HG02571 (cell line): ENCODE measurements at regions not wholly inside any gene's neighbourhood (a gene's known extent, or its start where the extent isn't known, plus 50 kb on each side); places are given as distances from the start of the nearest gene placed in this dataset.
"Not testable (repeated sequence)": the region's sequence is repeated elsewhere in the genome, so short reads cannot be mapped to it uniquely, and the experiment has no call there.

Experiments
- ATAC-seq: cut with Tn5 transposase; IDR thresholded peaks from one replicate; pipeline ENCODE4 v1.9.1; 2021; ENCODE audit warnings: mild to moderate bottlenecking, moderate library complexity; ENCODE audit not compliant: unreplicated experiment

DNA sequence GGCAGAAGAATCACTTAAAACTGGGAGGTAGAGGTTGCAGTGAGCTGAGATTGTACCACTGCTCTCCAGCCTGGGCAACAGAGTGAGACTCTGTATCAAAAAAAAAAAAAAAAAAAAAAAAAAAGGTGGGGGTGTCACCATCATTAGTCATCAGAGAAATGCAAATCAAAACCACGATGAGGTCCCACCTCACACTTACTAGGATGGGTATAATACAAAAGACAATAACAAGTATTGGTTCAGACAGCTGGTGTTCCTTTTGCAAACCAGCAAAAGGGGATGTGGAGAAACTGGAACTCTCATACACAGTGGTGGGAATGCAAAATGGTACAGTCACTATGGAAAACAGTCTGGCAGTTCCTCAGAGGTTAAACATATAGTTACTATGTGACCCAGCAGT is 78.7 kb upstream of the TSC22D2 start:
- no peak for ATAC-seq

- no peak for ATAC-seq
These were observed 79.5 kb upstream of the TSC22D2 start for GRCh38 chr3:150328654-150329040.

GRCh38 chr3:150327678-150328653 is 80.1 kb upstream of the TSC22D2 start:
- no peak for ATAC-seq

- no peak for ATAC-seq
These were observed 83.3 kb upstream of the TSC22D2 start for GRCh38 chr3:150324788-150325187.

DNA sequence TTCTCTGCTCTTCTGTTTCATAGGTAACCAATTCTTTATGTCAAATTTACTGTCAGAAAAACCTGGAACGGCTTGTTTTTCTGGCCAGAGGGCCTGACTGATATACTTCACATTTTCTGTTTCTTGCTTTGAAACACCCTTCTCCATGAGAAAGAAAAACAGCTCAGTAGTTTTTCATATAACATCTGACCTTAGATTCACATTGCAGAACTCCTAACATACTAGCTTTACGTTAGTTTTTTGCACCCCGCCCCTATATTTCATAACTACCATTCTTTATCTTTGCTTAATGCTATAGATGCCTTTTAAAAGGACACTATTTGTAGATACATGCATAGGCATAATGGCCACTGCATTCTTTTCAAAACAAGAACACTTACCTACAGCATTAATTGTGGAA is 83.9 kb upstream of the TSC22D2 start:
- ATAC-seq: no peak

DNA sequence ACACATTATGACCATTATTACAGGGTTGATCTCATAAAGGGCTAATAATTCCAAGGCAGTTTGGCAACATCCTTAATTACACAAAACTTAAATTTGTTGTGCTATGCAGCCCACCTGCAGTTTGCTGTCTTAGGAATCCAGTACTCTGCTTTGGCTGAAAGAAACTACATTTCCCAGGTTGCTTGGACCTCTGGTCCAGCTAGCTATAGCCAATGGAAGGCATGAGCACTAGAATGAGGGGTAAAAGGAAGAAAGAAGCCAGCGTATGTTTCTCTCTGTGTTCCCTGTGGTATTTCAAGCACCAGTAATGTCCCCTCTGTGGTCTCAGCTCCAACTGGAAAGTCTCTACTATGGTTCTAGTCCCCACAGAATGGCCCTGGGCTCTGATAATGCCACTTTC is 84.3 kb upstream of the TSC22D2 start:
- no peak for ATAC-seq

- ATAC-seq: not testable (repeated sequence)
These were observed 85.0 kb upstream of the TSC22D2 start for GRCh38 chr3:150323091-150323490.

DNA sequence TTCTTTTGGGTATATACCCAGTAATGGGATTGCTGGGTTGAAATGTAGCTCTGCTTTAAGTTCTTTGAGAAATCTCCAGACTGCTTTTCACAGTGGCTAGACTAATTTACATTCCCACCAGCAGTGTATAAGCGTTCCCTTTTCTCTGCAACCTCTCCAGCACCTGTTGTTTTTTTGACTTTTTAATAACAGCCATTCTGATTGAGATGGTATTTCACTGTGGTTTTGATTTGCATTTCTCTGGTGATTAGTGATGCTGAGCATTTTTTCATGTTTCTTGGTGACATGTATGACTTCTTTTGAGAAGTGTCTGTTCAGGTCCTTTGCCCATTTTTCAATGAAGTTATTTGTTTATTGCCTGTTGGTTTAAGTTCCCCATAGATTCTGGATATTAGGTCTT is 87.1 kb upstream of the TSC22D2 start:
- ATAC-seq: not testable (repeated sequence)

DNA sequence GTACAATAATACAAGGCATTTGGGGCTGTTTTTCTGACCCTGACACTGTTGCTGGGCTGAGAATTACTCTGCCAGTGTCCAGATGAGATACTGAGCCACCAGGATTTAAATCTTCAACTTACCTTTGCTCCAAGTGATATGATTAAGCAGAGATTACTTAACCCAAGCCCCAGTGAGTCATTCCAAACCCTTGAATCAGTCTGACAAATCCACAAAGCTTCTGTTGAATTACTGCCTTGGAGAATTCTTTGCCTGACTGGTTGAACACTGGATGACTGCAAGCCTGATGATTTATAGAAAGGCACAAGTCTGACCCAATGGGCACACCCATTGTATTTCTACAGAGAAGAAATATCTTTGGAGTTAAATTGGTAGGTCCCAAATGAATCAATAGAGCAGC is 88.2 kb upstream of the TSC22D2 start:
- no peak for ATAC-seq

DNA sequence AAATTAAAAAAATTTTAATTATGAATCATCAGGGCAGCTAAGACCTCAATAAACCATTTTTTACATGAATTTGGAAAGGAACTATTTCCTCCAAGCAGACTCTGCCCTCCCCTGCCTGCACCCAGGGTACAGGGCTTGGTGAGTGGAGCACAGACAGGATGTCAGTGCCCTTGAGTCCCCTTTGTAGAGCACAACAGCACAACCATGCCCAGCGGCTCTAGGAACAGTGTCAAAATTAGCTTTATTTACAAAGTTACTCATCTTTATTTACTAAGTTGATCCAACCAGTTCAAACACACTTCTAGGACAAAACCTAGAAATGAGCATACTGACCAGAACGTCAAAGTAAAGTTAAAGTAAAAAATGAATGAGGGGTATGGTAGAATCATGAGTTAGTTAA is 90.6 kb upstream of the TSC22D2 start:
- ATAC-seq: no peak

DNA sequence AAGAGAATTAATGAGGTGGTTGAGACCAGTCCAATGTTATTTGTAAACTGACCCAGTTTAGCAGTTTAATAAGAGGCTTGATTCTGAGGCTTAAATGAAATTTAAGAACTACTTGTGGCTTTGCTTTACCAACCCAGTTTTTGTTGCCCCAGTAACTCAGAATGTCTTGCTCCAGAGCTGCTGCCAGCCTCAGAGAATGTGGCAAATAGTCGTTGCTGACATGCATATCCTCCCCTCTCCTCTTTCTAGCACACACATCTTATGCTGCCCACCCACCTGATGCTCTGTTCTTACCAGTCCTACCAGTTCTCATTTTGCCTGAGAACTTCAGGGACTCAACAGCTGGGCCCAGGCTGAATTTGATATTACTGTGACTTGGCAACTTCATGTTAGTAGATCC is 92.4 kb upstream of the TSC22D2 start:
- no peak for ATAC-seq

DNA sequence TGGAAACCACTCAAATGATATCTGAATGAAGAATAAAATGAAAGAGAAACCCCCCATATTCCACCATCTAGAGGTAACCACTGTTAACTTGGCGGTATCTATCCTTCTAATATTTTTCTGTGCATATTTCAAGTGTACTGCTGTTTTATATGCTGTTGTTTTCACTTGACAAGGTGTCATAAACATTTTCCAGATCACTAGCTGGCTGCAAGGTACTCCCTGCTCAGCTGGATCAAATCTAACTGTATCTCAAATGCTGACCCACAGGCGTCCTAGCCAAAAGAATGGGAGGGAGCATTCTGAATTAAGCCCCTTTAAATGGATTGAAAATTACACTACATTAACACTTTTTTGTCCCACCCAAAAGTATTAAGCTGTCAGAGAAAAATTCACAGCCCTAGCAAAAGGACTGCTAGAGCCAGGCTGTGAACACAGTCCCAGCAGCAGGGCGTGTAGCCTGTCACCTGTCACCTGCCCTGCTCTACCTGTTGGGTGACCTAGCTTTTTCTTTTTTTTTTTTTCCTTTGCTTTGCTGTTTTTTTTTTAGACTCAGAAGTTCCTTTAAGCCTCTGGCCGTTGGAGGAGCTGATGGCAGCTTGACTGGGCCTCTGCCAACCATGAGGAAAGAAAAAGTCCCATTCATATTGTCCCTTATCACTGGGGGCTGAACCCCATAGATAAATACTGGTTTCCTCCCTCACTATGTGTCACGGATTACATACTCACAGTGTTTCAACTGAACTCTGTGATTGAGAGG is 93.7 kb upstream of the TSC22D2 start:
- no peak for ATAC-seq

- ATAC-seq: no peak
These were observed 96.0 kb upstream of the TSC22D2 start for GRCh38 chr3:150312018-150312657.

- ATAC-seq: no peak
These were observed 96.9 kb upstream of the TSC22D2 start for GRCh38 chr3:150311156-150311555.

DNA sequence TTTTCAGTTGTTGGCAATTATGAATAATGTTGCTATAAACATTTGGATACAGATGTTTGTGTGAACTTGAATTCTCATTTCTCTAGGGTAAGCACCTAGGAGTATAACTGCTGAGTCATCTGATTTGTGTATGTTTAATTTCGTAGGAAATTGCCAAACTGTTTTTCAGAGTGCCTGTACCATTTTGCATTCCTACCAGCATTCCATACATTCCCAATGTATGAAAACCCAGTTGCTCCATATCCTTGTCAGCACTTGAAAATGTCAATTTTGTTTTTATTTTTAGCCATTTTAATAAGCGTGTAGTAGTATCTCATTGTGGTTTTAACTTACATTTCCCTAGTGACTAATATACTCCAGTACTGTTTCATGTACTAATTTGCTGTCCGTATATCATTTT is 98.5 kb upstream of the TSC22D2 start:
- no peak for ATAC-seq

DNA sequence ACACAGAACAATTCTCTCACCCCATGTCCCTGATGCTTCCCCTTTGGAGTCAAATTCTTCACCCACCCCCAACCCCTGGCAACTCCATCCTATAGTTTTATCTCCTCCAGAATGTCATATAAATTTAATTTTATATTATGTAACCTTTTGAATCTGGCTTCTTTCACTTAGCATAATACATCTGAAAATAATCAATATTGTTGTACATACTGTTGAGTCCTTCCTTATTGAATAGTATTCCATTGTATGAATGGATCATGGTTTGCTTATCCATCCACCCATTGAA is 98.9 kb upstream of the TSC22D2 start:
- ATAC-seq: no peak

DNA sequence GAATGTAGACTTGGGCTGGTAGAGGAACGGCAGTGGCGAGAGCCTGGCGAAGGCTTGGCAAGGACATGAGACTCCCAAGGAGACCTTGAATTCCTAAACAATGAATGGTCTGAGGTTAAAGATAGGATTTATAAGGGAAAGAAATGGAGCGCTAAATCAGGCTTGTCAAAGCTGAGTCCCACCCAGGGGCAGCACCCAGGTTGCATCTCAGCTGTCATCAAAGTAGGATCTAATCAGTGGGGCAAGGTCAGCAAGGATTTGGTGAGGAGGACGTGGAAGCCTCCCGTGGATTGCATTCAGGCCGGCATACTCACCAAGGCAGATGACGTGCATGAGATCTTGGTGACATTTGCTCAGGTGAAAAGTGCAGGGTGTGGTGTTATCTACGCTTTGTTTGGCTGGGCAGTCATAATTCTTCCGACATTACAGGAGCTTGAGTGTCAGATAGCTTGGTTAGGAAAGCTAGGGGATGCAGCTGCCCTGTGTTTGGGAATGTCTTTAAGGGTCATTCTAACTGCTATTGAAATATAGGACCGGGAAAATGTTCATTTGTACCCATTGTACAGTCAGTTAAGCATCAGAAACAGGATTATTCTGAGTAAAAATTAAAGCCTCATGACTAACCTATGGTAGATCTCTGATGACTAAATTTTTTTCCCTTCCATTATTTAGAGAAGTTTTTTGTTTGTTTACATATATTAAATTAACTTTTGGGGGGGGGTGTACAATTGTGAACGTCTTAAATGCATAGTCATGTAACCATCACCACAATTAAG is 99.4 kb upstream of the TSC22D2 start:
- ATAC-seq: no peak

DNA sequence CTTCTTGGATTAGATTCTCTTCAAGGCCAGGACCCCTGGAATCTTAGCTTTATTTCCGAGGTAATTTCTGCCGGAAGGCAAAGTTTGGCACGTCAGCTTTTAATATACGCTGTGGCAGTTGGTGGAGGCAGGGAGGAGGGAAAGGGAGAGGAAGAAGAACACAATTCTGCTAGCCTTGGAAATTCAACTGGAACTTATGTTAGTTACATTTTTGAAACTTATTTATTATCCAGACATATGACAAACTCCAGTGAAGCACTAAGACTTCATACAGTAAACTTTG is 100.1 kb upstream of the TSC22D2 start:
- ATAC-seq: no peak

GRCh38 chr3:150307311-150308036 is 100.6 kb upstream of the TSC22D2 start:
- ATAC-seq: no peak

DNA sequence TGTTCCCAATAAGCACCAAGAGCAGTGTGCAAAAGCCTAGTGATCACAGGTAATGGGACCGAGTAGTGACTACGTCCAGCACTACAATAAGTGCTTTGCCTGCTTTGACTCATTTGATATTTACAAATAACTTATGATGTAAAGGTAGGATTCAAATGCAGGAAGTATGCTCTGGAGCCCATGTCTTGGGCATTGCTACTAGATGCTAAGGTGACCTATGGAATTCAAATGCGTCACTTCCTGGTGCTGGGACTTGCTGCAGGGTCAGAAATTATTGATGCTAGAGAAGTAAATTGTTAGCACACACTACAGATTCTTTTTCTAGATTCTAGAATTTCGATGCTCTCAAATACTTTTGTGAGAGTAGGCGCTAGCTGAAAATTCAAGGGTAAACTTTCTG is 101.2 kb upstream of the TSC22D2 start:
- no peak for ATAC-seq

GRCh38 chr3:150306083-150306482 is 102.0 kb upstream of the TSC22D2 start:
- no peak for ATAC-seq
